ENCODE measurements at regions not wholly inside any gene's neighbourhood (a gene's known extent, or its start where the extent isn't known, plus 50 kb on each side); places are given as distances from the start of the nearest gene placed in this dataset.
"Not testable (repeated sequence)": the region's sequence is repeated elsewhere in the genome, so short reads cannot be mapped to it uniquely, and the experiment has no call there.

DNA sequence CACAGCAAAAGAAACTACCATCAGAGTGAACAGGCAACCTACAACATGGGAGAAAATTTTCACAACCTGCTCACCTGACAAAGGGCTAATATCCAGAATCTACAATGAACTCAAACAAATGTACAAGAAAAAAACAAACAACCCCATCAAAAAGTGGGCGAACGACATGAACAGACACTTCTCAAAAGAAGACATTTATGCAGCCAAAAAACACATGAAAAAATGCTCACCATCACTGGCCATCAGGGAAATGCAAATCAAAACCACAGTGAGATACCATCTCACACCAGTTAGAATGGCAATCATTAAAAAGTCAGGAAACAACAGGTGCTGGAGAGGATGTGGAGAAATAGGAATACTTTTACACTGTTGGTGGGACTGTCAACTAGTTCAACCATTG is 207.8 kb downstream of the USP6NL start:
- not testable (repeated sequence) for DNase-seq (ENCODE audit: low read depth)

DNA sequence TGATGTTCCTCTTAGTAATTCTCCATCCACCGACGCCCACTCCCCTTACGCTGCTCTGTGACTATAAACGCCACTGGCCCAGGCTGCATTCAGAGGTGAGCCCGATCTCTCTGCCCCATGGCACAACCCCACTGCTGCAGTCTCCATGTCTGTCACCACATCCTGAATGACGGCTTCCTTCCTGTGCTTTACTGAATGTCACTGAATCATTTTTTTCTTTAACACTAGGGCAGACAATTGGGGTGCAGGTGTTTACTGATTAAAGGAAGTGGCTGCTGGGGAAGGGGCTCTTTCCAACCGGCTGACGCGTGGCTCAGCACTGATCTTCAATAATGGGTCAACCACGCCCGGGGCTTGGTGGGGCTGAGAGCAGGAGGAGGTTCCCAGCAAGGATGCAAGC is 208.3 kb downstream of the USP6NL start:
- peak; percentile 52 for DNase-seq (ENCODE audit: low read depth)

DNA sequence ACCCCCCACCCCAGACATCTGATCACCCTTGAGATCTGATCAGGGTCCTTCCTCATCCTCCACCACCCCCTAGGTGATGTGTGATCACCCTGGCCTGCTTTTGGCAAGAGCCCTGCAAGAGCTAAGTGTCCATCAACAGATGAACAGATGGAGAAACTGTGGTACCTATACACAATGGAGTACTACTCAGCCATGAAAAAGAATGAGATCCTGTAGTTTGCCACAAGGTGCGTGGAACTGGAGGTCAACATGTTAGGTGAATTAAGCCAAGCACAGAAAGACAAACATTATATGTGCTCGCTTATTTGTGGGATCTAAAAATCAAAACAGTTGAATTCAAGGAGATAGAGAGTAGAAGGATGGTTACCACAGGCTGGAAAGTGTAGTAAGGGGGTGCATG is 209.1 kb downstream of the USP6NL start:
- DNase-seq (ENCODE audit: low read depth), result no peak

DNA sequence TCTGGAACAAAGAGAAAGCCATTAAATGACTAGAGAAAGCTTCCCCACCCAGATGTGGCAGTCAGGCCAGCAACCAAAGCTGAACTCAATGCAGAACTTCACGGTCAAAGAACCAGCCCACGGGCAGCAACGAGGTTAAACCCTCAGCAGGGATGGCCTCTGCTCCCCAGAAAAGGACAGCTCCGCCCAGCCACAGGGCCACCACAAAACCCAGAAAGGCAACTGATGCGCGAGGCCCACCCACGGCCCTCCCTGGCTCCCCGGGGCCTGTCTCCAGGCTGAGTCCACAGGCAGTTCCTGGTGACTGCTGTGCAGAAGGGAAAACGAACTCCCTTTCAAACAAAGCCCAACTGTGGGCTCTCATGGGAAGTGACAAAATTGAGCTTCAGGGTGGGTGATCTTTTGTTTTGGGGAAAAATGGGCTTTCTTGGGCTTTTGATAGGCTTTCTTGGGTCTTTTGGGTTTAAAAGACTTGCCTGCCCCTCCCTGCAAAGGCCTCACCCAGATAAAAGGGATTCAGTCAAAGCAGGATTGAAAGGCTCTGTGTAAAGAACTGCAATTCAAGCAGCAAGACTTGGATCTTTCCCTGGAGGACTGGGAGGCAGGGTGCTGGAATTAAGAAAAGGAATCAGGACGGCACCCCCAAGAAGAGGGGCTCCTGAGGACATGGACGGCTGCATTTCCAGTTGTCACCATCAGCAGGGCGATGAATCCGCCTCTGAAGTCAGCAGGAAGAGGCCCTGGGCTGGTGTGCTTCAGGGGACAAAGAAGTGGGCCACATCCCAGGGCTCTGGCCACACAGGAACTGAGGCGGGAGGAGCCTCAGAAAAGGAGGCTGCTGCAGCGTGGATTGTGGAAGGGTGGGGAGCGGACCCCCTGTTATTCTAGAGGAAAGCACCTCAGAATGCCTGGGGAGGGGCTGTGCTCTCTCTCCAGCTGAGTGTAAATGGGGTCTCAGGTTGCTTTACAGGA is 209.9 kb downstream of the USP6NL start:
- no peak for DNase-seq (ENCODE audit: low read depth)

DNA sequence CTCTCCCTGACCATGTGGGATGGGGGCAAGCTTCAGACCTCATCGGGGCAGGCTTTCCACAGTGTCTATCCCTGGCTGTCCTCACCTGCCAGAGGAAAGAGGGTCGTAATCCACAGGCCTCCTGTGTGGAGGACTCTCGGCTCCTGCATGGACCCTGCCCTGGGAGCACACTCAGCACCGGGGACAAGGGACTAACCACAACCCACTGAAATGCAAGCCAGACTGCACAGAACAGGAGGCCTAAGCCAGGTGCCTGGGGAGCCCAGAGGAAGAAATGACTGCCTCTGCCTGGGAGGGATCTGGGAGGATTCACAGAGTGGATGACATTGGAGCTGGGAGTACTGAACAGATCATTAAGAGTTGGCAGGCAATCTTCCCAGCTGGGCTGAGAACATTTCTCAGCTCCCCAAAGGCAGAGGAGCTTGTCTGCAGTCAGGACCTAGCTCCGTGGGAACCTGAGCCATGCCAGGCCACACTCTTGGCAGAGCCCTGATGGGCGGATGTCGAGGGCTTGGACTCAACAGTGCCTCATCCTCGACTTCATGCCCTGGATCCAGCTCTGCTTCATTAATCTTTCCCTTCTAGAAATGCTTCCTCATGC is 213.4 kb downstream of the USP6NL start:
- no peak for DNase-seq (ENCODE audit: low read depth)

DNA sequence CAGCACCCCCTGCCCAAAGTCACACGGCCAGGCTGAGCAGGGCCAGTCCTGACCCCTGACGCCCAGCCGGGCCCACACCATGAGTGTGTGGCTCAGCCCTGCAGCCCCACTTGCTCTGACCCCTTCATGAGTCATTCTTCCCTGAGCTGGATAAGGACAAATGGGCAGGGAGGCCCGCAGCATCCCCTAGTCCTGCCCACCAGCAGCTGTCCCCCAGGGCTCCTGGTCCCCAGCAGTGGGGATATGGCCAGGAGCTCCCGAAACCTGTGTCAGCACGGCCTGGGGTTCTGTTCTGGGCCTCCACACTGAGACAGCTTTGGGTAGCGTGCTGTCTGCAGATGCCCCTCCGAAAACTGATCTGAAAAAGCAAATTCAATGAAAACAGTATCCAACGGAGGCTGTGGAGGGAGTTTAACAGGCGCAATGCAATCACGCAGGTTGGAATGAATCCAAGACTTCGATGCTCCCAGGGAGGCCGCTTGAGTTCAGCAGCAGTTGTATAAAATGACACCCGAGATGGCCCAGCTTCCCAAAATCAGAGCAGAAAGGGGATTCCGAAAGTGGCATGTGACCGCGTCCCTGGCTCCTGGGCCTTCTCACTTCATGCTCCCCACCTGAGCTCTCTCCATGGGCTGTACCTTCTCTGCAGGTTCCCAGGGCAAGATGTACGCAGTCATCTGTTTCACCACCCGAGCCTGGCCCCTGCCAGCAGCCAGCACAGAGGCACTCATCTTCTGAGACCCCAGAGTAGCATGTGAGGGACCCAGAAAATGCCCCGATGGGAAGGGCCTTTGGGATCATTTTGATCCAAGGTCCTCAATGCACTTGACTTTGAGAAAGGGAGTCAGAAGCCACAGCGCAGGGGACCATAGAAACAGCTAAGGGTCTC is 214.1 kb downstream of the USP6NL start:
- no peak for DNase-seq (ENCODE audit: low read depth)

DNA sequence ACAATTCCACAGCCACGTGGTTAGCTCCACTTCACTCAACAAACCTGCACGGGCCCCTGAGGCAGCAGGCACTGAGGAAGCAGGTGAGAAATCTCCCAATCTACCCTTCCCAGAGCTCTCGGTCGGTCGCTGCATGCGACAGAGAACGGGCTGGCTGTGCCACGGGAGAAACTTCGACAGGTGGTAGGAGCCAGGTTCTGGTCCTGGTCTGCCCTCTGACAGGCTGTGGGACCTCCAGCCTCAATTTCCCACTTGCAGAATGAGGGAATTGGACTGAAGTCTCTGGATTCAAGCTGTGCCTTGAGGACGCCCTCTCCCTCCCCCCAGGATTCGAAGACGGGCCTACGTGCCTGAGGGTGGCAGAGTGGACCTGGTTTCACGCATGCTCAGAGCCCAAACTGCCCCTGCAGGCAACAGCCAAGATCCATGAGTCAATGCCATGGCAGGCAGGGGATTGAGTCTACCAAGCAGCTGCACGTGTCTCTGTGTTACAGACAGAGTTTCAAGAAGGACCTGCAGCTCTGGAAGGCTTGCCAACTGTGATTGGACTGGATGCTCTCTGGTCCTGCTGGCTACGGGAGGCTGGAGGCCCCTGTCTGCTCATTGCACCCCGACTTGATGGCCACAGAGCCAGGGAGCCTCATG is 215.0 kb downstream of the USP6NL start:
- DNase-seq (ENCODE audit: low read depth), result no peak

DNA sequence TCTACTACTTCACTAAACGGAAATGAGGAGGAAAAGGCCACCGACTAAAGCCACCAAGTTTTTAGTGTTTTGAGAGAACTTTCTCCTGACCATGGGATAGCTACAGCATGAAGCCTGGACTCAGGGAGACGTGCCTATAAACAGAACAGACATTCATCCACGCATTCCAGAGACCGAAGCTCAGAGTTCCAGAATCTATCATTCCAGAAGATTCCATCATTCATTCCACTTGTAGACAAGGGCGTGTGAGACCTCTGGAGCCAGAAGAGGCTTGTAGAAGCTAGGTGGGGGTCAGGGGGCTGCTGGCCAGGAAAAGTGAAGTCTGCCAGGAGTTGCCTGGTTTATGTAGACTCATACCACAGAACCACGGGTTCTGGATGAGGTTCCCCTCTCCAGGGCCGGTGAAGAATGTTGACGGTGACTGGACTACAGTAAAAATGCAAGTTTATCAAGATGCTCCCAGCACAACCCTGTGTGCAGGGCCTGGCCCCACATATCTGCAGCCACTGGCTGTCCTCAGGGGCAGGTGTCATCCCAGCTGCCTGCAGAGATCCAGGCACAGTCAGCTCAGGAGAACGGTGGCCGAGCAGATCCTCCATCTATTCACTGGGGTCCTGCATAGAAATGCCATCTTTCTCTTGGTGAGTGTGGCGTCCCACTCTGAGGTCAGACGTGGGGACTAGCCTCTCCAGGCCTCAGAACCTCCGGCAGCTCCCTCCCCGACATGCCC is 215.7 kb downstream of the USP6NL start:
- DNase-seq (ENCODE audit: low read depth), result no peak

DNA sequence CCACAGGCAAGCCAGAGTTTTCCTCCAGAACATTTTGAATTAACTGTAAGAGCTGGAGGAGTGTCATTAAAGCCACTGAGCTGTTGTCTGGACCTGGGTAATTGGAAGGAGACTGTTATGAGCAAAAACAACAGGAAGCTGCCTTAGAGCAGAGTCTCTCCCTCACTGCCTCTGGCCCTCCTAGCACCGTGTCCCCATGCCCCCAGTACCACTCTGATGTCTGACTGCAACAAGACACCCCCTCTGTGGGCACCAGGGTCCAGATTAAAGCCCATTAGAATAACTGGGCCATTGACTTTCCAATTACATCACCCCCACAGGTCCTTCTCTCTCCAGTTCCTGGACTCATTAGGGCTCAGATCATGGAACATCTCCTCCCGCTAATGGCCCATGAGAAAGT is 216.3 kb downstream of the USP6NL start:
- DNase-seq (ENCODE audit: low read depth), result no peak

DNA sequence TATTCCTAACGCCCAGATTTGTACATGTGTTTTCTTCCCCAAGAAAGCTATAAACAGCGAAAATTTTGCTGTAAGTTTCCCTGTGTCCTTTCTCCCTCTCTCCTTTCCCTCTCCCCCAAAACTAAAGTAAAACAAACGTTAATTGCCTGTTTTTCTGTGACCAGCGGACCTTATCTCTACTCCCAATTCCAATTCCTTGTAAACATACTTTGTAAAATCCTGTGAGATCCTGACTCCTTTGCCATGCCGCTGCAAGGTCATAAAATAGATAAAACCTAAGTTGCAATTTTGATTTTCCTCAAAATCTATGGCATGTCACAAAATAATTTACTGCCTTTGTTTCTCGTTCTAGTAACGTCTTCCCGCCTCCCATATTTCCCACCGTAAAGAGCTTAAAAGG is 217.6 kb downstream of the USP6NL start:
- DNase-seq (ENCODE audit: low read depth), result no peak

DNA sequence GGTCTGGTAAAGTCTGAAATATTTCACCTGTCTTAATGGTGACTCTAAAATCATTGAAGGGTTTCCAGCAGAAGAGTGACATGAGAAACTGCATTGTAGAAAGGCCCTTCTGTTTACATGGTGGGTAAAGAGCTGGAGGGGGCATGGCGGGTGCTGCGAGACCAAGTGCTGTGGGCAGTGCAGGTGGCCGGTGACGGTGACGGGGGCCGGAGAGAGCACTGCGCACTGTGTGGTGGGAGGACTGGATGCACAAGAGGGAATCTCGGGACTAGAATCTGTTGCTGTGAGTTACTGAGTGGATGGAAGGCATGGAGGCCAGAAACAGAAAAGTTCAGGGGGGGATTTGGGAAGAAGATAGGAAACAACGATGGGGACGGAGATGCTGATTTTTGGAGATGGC is 218.7 kb downstream of the USP6NL start:
- DNase-seq (ENCODE audit: low read depth), result no peak

DNA sequence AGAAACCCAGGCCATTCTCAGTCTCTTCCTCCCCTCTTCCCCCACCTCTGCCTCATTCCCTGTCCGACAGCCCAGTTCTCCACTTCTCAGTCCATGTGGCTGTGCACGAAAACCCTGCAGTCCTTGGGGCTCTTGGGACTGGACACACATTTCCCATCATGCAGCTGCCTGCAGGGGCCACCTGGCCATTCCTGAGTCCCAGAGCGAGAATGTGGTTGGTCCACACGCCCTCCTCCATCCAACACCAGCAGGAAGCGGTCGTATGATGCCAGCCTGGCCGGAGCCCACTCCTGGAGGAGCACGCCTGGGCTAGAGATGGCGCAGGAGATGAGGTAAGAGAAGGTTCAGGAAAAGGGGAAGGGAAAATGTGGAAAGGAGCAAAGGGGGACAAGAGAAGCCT is 222.5 kb downstream of the USP6NL start:
- DNase-seq (ENCODE audit: low read depth), result no peak

DNA sequence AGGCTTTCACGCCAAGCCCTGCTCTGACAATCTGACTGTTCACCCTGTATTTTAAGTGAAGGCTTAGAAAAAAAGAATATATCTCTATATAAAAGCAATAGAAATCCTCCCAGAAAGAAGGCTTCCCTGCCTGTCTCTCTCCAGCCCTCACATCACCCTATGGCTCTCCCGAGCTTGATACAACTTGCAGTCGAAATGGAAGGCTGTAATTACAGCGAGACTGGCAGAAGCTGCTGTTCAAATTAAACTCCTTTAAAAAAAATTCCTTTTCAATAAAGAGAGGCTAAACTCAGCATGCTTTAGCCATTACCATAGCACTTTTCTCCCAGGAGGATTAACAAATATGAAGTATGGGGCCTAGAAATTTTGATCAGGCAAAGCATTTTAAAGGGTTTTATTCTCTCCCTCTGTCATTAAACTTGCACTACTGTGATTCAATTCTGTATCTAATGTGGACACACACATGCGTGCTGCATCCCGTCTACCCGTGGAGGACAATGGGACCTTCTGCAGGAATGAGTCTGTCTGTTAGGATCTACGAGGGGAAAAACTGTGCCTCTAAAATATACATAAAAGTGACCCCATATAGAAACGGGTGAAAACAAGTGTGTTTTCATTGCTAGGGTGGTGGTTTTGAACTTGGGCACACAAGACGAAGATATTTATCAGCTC is 223.8 kb downstream of the USP6NL start:
- DNase-seq (ENCODE audit: low read depth), result no peak

DNA sequence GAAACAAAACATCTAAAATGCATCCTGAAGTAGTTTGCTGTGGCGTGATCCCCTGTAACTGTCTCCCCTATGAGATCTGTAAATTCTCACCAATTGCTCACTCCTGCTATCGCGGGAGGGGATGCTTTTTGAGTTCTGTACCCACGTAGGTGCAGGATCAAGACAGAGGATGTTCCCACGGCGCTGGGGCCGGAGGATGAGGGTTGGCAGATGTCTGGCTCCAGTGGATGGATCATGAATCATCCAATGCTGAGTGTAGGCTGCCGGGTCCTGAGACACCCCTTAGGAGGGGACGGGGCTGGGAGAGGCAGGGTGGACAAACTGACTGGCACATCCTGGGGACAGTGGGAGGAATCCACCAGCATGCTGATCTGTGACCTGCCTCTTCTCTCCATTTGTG is 224.4 kb downstream of the USP6NL start:
- no peak for DNase-seq (ENCODE audit: low read depth)
